DMS79 (cell line): ENCODE measurements at regions not wholly inside any gene's neighbourhood (a gene's known extent, or its start where the extent isn't known, plus 50 kb on each side); places are given as distances from the start of the nearest gene placed in this dataset.
"Not testable (repeated sequence)": the region's sequence is repeated elsewhere in the genome, so short reads cannot be mapped to it uniquely, and the experiment has no call there.

ENCODE experiments used
- DNase-seq: peaks from one replicate; lab custom pipeline; 2025; lab: John Stamatoyannopoulos, UW

DNA sequence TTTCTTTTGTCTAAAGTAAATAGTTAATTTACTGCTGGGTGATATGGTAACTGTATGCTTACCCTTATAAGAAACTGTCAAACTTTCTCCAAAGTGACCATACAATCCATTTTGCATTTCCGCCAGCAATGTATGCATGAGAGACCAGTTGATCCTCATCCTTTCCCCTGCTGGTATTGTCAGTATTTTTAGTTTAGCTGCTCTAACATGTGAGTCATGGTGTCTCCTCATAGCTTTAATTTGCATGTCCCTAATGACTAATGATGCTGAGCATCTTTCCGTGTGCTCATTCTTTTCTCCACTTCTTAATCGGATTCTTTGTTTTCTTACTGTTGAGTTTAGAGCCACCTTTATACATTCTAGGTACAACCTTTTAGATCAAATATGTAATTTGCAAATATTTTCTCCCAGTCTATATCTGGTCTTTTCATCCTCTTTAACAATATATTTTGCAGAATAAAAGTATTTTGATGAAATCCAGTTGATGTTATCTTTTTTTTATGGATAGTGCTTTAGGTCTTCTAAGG, 379.9 kb downstream of the BCL2L11 start:
- DNase-seq: not testable (repeated sequence)

DNA sequence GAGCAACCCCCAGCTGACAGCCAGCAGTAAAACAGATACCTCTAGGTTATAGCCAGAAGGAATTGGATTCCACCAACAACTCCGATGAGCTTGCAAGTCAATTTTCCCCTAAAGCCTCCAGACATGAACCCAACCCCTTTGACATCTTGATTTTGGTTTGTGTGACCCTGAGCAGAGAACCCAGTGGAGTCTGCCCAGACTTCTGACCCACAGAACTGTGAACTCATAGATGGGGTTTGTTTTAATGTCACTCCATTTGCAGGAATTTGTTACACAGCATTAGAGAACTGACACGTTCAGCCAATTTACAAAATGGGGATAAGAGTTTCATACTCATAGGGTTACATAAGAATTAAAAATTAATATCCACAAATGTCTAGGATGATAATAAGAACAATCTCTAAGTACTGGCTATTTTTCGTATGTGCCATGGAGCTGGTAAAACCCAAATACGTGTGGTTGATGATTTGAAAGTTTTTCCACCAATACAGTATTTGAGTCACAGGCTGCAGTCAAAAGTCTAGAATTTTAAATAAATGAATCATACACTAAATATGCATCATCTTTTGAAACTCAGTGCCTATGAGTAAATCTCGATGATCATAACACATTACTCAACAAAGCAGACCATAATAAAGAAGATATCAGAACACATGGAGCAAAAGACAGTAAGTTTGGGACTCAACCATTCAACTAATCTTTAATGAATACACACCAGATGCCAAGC, 380.0 kb downstream of the ANAPC1 start:
- not testable (repeated sequence) for DNase-seq

DNA sequence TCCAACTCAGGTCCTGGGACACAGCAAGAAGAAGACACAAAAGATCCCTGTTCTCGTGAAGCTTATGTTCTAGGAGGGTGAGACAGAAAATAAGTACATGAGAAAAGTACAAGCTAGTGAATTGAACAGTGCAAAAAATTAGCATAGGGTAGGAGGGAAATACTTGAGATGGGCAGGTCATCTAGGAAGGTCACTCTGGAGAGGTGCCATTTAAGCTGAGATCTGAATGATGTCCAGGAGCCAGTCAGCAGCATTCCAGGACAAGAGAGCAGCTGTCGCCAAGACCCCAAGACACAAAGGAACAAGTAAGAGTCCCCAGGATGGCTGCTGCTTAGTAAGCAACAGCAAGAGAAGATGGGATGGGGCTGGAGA, 379.4 kb downstream of the ANAPC1 start:
- not testable (repeated sequence) for DNase-seq

DNA sequence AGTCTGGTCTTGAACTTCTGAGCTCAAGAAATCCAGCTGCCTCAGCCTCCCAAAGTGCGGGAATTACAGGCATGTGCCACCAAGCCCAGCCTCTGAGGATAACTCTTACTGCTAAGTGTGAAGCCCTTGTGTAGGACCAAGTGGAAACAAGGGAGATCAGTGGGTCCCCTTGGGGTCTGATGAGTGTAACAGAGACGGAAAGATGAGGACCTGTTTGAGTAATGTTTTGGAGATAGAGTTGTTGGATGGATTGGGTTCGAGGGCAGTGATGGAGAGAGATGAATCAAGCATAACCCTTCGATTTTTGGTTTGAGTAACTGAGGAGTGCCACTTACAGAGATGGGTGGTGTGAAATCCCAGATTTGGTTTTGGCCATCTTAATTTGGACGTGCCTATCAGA, 378.7 kb downstream of the ANAPC1 start:
- not testable (repeated sequence) for DNase-seq

DNA sequence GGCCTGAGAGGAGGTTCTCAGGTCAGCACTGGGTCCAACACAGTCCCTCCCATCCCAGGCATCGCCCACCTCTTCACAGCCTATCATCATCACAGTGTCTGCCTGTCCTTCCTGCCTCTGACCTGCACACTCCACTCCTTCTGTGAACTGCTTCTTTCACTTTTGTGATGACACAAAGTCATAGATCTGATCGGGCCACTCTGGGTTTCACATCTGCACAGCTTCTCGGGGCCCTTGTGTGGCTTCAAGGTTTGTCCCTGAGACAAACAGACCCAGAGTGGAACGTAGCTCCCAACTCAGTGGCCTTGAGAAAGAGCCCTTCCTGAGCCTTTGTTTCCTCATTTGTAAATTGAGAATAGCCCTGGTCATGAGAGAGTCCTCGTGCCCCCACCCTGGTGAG, 377.1 kb downstream of the ANAPC1 start:
- DNase-seq: not testable (repeated sequence)

DNA sequence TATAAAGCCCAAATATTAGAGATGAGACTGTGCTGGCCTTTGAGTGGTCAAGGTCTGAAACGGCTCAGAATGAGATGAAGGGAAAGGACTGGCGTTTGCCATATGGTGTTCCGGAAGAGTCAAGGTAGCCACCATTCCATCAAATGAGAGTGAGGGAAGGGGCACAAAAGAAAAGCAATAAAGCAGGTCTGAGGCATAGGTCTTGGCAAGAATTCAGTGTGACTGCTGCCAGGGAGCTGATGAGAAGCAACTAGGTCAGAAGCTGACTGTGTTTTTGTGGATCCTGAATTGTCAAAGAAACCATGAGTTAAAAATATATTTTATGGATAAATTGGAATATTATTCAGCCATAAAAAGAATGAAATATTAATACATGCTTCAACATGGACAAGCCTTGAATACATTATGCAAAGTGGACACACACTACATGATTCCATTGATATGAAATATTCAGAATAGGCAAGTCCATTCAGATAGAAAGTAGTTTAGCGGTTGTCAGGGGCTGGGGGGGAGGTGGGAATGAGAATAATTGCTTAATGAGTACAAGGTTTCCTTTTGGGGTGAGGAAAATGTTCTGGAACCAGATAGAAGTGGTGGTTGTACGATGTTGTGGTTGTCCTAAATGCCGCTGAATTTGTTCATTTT, 374.6 kb downstream of the ANAPC1 start:
- DNase-seq: not testable (repeated sequence)

DNA sequence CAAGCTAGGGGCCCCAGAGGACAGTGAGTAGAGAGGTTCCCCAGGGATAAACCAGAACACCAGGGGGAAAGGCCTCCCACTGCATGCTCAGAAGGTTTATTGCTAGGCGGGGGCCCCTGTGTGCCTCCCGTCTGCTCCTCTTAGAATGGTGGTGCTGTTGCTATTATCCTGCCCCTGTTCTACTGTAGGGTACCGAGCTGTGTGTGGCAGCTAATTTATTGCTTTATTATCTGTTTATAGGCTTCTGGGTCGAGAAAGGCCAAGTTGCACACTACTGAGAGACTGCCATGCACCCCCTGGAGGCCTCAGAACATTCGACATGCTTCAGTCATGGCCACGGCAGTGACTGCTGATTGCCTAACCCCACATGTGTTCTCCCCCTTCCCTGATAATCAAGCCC, 373.6 kb downstream of the ANAPC1 start:
- DNase-seq: not testable (repeated sequence)

DNA sequence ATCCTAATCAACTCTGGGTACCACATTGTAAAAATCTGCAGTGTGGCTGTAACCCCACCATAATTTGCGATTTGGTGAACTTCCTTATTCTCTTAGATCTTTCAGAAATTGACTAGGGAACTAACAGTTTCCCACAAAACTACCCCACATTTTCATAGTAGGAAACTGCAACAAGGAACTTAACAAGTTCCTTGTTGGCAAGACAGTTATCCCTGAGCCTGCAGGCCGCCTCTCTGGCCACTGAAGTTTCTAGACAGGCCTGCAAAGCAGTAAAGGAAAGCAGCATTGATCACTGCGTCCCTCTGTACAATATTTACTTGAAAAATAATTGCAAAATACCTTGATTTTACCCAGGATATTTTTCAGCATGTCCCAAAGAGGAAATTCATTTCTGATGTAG, 372.9 kb downstream of the ANAPC1 start:
- not testable (repeated sequence) for DNase-seq

DNA sequence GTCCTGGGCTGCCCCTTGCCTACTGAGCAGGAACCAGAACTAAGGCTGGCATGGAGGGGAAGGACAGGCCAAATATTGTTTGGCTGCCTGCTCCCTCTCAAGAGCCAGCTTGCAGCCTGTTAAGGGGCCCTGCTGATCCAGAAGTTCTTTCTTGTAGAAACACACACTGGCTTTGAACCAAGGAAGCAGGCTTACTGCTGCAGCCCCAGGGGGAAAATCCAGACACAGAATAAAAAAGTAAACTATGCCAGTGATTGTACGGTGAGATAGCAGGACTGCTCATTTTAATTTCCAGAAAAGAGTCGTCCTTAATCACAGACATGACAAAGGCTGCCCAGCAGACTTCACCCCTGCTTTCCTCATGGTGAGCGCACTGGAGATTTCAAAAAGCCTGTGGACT, 371.6 kb downstream of the ANAPC1 start:
- DNase-seq: not testable (repeated sequence)

DNA sequence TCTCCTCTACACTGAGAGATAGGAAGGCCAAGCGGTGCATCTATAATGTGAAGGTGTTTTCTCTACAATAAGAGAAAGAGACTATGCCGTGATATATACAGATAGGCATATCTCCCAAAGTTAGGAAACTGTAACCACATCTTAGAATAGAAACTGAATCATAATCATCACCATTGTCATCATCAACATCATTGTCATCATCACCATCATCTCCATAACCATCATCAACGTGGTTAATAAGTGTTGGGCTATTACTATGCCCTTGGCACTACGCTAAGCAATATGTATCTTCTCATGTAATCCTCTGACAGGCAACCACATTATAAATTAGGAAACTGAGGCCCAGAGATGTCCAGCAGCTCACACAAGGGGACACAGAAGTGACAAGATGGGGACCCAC, 369.9 kb downstream of the ANAPC1 start:
- not testable (repeated sequence) for DNase-seq

DNA sequence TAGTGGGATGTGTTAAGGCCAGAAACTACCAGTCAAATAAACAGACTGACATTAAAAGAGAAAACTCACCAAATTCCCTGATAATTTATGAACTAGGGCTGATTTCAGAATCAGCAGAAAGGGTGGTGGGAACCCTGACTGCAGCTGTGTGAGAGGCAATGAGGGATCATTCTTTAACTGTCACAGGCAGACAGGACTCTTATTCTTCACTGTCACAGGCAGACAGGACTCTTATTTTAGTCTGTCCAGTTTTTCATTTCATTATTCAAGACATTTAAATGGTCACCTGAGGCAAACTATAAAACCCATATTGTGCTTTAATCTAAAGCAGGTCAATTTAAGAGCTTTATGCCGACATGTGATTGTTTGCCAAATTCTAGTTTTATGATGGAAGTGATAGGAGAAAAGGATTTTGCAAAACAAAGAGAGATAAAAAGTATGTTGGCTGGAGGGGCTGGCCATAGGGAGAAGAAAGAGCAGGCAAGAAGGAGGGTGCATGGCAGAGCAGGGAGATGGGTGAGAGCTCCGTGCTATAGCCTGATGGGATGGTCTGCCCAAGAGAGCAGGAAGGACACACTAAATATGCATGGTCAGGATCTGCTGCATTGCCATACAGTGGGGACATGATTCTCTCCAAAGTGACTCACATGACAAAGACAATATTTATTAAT, 366.8 kb downstream of the ANAPC1 start:
- not testable (repeated sequence) for DNase-seq

DNA sequence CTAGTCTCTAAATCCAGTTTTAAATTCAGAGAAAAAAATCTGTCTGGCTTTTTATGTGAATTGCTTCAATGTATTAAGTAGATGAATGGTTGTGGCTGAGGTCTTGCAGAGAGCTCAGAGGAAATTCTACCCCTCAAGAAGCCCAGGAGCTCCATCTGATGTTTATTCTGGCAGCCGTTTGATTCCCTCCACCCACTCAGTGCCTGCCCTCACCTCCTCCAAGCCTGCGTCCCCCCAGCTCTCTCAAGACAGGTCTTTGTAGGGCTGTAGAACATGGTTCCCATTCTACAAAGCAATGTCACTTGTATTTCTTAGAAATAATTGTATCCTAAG, 366.3 kb downstream of the ANAPC1 start:
- not testable (repeated sequence) for DNase-seq

DNA sequence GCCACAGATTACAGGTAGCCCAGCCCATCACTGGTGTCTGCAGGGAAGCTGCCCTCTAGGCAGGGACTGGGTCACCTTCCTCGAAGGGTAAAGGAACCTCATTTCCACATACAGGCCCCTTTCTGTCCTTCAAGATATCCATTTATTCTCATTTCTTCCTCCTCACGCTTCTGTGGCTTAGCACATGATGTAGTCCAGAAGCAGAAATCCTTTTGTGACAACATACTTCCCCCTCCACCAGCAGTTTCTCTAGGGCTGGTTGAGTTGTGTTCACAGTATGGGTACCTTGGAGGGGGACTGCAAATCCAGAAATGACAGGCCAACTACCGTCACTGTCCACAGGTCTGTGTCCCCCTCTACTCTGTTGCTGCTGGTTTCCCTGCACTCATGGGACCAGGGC, 364.9 kb downstream of the ANAPC1 start:
- DNase-seq: no peak

DNA sequence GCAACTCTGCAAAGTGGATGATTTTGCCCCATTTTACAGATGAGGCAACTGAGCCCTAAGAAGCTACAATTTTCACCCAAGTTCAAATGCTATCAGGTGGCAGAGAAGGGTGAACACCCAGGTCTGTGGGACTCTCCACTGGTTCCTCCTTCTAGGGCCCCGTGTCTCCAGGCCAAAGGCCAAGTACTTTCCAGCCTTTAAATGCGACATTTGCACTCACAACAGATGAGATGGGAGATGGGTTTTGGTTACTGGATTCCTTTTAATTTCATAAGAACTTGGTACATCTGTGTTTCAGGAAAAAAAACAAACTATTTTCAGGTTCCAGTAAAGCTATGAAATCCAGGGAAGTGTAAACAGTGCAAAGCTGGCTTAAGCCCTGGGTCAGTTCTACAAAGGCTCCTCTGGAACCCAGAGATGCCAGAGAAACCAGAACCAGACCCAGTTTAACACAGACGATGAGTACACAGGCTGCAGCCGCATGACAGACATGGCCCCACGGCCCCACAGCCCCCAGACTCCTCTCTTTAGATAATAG, 361.7 kb downstream of the ANAPC1 start:
- no peak for DNase-seq

DNA sequence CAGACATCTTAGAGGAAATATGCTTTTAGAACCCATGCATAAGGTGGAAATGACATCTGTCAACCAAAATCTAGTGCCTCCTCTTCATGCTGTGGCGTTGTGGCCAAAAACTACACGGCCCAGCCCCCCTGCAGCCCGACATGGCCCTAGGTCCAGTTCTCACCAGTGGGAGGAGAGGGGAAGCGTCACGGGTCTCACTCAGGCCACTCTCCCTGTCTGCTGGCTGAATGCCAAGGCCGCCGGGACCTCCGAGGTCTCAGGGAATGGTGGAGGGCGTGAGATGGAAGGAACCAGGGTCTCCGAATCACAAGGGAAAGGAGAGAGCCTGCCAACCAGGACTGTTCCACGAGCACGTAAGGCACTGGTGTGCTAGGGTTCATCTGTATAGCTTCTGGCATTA, 361.0 kb downstream of the ANAPC1 start:
- DNase-seq: no peak

DNA sequence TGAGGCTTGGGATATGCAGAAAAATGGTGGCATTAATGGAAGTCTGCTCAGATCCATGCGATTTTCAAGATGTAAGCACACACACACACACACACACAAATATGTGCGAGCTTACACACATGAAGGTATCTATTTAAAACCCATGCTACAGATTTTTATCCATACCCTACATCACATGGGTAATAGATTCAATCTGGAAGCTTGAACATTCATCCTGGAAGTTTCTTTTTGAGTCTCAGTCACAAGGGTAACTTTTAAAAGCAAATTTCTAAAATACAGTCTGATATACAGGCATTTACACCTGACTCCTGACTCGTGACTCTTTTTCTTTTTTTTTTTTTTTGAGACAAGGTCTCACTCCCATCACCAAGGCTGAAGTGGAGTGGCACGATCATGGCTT, 359.0 kb downstream of the ANAPC1 start:
- not testable (repeated sequence) for DNase-seq

DNA sequence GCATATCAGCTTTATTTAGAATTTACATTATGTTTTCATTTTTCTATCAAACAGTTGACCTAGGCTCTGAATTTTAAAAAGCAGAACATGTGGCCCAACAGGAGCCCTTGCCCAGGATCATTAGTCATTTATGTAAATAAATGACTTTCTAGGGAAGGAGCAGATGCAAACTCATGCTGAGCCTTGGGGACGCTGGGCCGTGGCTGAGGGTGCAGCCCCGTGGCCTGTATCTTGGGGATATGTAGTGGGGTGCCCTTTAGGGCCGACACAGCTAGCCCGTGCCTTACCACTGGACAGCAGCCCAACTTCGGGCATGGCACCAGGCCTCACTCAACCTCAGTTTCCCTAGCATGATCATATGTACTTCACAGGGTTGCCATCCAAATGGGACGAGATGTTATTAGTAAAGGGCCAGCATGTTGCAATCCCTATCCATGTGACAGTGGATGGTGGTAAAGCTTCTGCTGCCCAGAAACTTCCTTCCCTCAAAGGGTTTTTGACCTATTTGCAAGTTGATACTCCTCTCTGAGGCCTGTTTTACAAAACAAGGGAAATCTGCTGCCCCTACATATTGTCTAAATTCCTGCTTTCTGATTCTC, 357.9 kb downstream of the ANAPC1 start:
- not testable (repeated sequence) for DNase-seq

DNA sequence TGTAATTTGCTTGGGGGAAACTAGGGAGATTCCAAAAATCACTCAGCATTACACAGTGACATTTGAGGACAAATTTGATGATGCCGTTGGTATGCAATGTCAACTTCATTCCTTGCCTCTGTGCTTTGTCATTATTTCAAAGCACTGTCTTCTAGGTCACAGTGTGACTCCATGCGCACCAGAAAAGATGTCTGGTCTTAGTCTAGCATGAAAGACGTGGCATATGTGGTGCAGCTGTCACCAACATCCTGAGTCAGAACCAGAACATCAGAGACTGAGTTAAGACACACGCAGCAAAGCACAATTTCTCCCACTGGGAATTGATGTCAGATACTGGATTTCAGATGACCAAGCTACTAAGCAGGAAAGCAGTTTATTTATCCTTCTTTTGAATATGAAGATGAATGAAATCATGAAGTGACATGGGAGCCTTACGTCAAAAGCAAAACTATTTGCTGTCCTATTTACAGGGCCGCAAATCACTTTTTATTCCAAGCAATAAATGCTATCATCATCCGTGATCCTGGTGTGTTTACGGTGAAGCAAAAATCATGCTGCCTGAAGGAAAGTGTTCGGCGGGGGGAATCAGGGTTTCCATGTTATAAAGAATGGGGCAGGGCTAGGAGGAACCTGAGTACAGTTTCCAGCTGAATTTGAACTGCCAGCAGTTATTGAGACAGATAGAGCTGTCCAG, 356.1 kb downstream of the ANAPC1 start:
- not testable (repeated sequence) for DNase-seq

DNA sequence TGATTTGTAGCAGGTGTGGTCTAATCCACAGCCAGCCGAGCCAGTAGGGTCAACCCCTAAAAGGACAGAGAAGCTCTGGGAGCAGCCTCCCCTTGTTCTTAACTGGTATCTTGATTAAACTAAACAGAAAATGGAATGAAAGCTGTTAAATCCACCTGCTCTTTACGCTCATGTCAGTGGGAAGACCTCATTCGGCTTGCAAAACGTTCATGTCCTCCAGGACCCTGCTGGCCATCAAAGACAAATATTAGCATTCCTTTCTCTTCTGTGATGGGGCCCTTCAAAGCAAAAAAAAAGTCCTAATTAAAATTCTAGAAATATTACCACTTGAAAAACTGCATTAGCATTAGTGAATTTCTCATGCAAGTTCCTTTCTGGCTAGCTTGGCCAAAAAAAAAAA, 355.0 kb downstream of the ANAPC1 start:
- not testable (repeated sequence) for DNase-seq

DNA sequence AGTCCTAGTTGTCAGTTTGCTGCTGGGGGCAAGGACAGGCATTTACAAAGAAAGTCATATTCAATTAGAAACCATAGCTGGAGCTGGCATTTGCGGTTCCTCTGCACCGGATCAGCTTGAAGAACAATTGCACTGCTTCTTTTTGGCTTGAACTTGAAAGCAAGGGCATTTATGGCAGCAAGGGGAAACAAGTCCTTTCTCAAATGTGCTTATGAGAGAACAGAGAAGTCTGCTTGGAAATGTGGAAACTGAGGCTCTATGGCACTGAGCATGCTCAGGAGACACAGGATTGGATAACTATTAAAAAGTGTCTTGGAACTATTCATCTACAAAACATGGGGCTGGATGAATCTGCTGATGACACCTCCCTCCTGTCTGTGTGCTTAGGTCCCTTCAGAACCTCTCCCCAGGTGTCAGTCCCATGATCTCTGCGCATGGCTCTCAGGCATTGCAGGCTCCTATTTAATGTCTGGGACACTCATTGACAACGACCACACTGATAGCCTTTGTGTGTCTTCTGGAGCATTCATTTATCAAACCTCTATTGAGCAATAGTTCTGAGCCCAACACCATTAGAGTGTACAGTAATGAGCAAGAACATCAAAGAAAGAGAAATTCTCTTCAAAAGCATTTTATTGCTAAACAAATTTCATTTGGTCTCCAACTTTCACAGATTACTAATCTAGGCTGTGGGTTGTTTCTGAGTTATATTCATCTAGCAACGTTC, 353.6 kb downstream of the ANAPC1 start:
- DNase-seq: not testable (repeated sequence)
